ENCODE measurements at regions not wholly inside any gene's neighbourhood (a gene's known extent, or its start where the extent isn't known, plus 50 kb on each side); places are given as distances from the start of the nearest gene placed in this dataset.

DNA sequence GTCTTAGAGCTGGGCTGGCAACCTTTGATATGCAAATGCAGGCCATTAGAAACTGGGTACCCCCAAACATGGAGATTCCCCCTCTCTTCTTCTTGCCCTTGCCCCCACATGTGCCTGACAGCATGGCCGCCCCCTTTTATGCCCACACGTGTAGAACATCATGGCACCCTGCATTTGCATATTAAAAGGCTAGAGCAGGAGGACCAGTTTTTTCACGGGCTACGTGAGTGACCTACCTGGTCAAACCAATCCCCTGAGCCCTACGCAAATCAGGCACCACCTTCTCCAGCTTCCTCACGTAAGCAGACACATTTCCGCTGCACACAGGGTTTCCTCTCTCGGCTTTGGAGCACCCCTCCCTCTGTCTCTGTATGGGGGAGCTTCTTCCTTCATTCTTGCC is 110.9 kb upstream of the COPS8 start:
- no peak for DNase-seq (ENCODE audit: low spot score)

GRCh38 chr2:236975766-236976165 is 109.9 kb upstream of the COPS8 start:
- no peak for DNase-seq (ENCODE audit: low spot score)

DNA sequence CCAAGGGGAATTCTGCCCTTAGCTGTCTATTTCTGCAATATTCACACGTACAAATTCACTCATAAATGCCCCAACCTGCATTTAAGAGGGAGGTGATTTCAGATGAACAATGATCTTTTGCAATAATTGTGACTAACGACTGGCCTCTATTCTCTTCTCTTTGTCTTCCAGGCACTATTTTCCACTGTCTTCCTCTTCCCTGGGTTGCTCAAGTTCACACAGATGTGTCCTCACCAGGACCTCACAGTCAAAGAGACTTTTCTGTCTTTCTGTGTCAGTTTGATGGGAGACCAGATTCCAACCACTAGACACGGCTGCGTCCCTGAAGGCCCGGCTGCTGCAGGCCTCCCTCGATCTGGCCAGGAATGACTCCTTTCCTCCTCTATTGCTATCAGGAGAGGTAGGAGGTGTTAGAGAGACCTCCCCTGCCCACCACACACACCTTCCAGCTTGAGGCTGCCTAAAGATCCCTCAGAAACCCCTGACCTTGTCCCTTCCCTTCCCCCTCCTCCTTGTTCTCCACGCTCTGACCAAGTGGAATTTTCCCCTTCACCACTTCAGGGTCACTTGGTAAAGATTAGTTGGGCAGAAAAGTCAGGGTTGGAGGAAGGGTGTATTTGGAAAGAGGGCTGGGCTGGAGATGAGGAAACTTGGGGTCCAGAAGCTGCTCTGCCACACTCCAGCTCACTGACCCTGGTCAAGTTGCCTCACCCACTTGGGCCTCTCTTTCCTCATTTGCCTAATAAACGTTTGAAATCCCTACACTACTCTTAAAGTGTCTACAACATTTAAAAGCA is 109.2 kb upstream of the COPS8 start:
- no peak for DNase-seq (ENCODE audit: low spot score)

GRCh38 chr2:236977063-236977851 is 108.4 kb upstream of the COPS8 start:
- no peak for DNase-seq (ENCODE audit: low spot score)

DNA sequence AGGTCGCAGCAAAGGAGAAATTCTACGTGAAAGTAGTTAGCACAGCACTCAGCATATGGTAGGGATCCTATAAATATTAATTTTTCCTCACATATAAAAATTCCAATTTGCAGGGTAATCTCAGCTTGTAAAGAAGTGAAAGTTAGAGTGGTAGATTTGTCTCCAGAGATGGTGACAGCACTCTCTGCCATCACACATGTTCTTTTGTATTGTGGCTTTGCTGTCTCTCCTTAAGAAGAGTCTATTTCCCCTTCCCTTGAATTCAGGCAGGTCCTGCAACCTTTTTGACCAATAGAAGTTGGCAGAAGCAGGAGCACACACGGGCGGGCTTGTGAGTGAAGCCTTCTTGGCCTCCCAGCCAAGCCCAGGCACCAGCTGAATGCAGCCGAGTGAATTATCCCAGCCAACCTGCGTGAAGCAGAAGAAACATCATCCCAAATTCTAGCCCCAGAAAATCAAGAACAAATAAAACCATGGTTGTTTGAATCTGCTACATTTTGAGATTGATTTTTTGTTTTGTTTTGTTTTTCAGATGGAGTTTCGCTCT is 107.8 kb upstream of the COPS8 start:
- no peak for DNase-seq (ENCODE audit: low spot score)

DNA sequence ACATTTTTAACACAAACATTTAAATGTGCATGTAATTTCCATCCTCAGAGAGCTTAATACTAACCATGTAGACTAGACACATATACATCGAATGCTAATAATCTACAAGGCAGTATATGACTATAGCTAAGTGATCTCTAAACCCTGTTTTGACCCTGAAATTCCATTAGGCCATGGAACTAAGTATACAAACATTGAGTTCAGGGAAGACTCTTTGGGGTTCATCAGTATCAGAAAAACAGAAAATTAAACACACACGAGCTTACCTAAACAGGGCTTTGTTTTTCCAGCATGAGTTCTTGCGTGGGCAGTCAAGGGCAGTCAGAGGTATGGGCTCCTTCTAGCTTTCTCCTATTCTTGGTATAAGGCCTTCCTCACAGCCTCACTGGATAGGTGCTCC is 106.0 kb upstream of the COPS8 start:
- DNase-seq (ENCODE audit: low spot score) = no peak

GRCh38 chr2:236980961-236981360 is 104.7 kb upstream of the COPS8 start:
- DNase-seq (ENCODE audit: low spot score) = no peak

- no peak for DNase-seq (ENCODE audit: low spot score)
Measured at GRCh38 chr2:236981701-236982485, 103.8 kb upstream of the COPS8 start.

DNA sequence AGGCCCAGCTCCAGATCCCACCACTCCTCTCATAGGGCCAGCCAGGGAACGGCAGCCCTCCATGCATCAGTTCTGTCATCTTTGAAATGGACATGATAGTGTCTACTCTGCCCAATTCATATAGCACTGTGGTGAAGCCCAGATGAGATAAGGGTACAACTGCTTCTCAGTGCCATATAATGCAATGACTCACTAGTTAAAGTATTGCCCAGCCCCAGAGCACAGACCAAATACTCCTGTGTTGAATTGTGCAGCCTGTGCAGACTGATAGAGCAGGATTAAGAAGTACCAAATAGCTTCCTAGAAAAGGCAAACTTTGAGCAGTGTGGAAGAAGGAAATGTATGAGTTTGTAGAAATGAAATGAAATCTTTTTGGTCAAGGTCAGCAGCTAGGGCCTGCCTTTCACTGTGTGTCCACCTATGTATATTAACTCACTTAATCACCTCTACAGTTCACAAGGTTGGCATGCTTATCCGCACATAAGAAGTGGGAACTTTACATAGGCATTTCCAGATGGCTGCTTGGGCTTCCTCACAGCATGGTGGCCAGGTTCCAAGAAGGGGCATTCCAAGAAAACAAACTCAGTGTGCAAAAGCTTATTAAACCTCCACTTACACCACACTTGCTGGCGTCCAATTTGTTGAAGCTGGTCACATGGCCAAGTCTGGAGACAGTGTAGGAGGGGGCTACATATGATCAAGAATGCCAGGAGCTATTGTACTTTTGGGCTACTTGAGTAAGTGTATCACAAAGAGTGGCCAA is 102.8 kb upstream of the COPS8 start:
- DNase-seq (ENCODE audit: low spot score) = no peak

DNA sequence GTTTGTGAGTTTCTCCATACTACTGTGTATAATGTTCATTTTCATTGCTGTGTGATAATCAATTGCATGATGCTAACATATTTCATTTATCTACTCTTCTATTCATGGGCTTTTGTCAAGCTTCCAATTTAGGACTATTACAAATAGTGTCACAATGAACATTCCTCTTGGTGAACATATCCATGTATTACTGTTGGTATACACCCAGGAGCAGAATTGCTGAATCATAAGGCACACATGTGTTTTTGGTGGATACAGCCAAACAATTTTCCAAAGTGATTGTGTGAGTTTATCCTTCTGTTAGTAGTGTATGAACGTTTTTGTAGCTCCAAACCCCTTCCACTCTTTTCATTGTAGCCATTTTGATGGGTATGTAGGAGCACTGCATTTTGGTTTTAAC is 101.6 kb upstream of the COPS8 start:
- DNase-seq (ENCODE audit: low spot score) = no peak

- no peak for DNase-seq (ENCODE audit: low spot score)
Measured at GRCh38 chr2:236985761-236986339, 99.8 kb upstream of the COPS8 start.

- DNase-seq (ENCODE audit: low spot score) = no peak
Measured at GRCh38 chr2:236986524-236987330, 99.0 kb upstream of the COPS8 start.

- DNase-seq (ENCODE audit: low spot score) = no peak
Measured at GRCh38 chr2:236988216-236988615, 97.5 kb upstream of the COPS8 start.

- no peak for DNase-seq (ENCODE audit: low spot score)
Measured at GRCh38 chr2:236988690-236989624, 96.7 kb upstream of the COPS8 start.

DNA sequence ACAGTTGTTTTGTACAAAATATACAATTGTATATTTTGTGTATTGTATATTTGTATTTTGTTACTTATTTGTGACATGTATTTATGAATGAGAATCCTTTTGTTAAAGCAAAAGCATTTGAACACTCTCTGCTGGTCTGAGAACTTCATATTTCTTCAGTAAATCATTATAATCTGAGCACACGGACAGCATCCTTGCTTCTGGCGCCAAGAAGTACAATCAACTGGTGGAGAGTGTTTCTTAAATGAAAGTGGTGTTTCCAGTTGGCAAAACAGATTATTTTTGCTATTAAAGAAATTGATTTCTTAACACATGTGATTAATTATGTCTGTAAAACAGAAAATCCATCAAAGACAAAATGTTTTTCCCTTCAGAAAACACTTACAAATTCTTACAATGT is 95.1 kb upstream of the COPS8 start:
- no peak for DNase-seq (ENCODE audit: low spot score)

GRCh38 chr2:236991874-236992273 is 93.8 kb upstream of the COPS8 start:
- no peak for DNase-seq (ENCODE audit: low spot score)

DNA sequence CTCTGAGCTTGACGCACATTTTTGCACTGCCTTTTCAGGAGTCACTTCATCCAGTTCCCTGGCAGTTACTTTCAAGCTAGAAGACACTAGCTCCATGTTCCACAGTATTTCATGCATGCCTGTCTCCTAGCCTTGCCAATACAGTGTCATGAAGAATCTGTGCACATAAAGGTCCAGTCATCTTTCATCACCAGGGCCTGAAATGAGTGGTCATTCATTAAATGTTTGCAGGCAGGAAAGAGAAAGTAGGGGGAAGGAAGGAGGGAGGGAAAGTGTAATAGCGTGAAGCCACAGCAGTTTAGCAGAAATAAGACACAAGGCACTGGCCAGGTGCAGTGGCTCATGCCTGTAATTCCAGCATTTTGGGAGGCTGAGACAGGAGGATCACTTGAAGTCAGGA is 92.4 kb upstream of the COPS8 start:
- DNase-seq (ENCODE audit: low spot score) = no peak

DNA sequence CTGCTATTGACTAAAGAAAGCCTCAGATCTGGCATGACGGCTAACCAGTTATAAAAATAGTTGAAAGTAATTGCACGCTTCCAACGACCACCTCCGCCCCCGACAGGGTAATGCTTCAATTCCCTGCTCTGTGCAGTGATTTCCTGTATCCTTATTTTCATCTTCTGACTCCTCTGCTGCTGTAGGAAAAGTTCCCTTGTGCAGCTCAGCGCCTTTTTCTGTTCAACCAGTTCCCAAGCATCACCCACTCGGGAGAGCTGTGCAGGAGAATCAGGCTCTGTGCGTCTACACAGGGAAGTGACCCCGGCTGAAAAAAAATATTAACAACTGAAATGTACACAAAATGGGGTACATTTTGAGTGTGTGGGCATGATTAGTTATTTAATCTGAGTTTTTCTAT is 91.3 kb upstream of the COPS8 start:
- no peak for DNase-seq (ENCODE audit: low spot score)

- no peak for DNase-seq (ENCODE audit: low spot score)
Measured at GRCh38 chr2:236997069-236997715, 88.5 kb upstream of the COPS8 start.
